Esophagus muscularis mucosa (tissue), 4 donors: ENCODE measurements at regions not wholly inside any gene's neighbourhood (a gene's known extent, or its start where the extent isn't known, plus 50 kb on each side); places are given as distances from the start of the nearest gene placed in this dataset.

Experiments used
- DNase-seq: peaks from one replicate; pipeline ENCODE4 v3.0.0-alpha.2; 2017; ENCODE audit errors: extremely low spot score
- H3K27ac ChIP-seq, 4 donors: fragments of 200-600 bp; sonication (generic); replicated peaks in 1 of 4; 1 replicate in 3 of 4; 2 replicates in 1 of 4; pipeline ENCODE4 v1.5.1; 2016 to 2019; ENCODE audit warnings: mild to moderate bottlenecking in 1 of 4
- H3K27me3 ChIP-seq, 4 donors: fragments of 200-600 bp; sonication (generic); one replicate each; pipeline versions ENCODE4 v1.5.1 to v1.6.0; 2016 to 2019
- H3K36me3 ChIP-seq, 4 donors: fragments of 200-600 bp; sonication (generic); one replicate each; pipeline ENCODE4 v1.5.1; 2016 to 2019
- H3K4me1 ChIP-seq, 4 donors: fragments of 200-600 bp; sonication (generic); one replicate each; pipeline ENCODE4 v1.5.1; 2016 to 2019
- H3K4me3 ChIP-seq, 4 donors: fragments of 200-600 bp; sonication (generic); 1 replicate in 2 of 4; 2 replicates in 2 of 4; pipeline ENCODE4 v1.5.1; 2016 to 2019; ENCODE audit warnings: mild to moderate bottlenecking in 4 of 4, moderate library complexity in 1 of 4
- H3K9me3 ChIP-seq, 4 donors: fragments of 200-600 bp; sonication (generic); 1 replicate in 3 of 4; 2 replicates in 1 of 4; pipeline ENCODE4 v1.5.1; 2016 to 2019
- EP300 ChIP-seq: sonication (generic); formaldehyde crosslinking; IDR thresholded peaks from one replicate; pipeline ENCODE4 v1.6.1; 2017; ENCODE audit warnings: antibody characterized with exemption
- POLR2A ChIP-seq: fragments of 450-650 bp; IDR thresholded peaks from one replicate; pipeline ENCODE4 v1.6.1; 2017; ENCODE audit warnings: antibody characterized with exemption, moderate library complexity, mild to moderate bottlenecking, low read depth
- POLR2AphosphoS5 ChIP-seq, 2 donors: sonication (generic); formaldehyde crosslinking; IDR thresholded peaks; one replicate each; pipeline ENCODE4 v1.6.1; 2017; ENCODE audit warnings: antibody characterized with exemption in 2 of 2
- WGBS: methylation state at CpG from one replicate; pipeline ENCODE4 v1.1.5; 2018; 5-methylcytosine and 5-hydroxymethylcytosine counted together
- intact Hi-C: fragments of 100-400 bp; cut with DNase I; formaldehyde crosslinking; loops from one replicate; pipeline ENCODE4 v1.15.1; 2023
- TF ChIP-seq, protein P1 (sequence below), 3 experiments: fragments of 200-600 bp in 2 of 3; fragments of 450-650 bp in 1 of 3; sonication (generic) in 2 of 3; IDR thresholded peaks; one replicate each; pipeline ENCODE4 v1.5.1; 2017 to 2019; ENCODE audit warnings: antibody characterized with exemption in 3 of 3, mild to moderate bottlenecking in 2 of 3, moderate library complexity in 1 of 3

DNA sequence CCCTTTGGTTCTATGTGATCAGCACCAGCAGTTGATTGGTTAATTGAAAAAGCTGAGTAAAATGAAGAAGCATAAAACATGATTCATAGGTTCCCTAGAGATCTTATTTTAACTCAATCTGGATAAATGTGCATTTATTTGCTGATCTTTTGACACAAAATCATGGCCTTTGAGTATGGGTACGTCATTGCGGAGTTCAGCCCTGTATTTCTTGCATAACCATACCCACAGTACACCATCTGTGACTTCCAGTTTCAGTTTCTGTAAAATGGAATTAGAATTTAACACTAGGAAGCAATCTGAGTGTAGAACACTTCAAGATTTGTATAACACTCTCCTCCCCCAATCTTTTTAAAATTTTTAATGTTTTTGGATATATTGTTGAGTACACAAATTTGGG is 358.2 kb downstream of the DDX10 start:
- WGBS, result 80% methylated on average over 2 of the region's 2 CpGs
- intact Hi-C loops, result no loop called here
- TF ChIP-seq, protein P1, sequence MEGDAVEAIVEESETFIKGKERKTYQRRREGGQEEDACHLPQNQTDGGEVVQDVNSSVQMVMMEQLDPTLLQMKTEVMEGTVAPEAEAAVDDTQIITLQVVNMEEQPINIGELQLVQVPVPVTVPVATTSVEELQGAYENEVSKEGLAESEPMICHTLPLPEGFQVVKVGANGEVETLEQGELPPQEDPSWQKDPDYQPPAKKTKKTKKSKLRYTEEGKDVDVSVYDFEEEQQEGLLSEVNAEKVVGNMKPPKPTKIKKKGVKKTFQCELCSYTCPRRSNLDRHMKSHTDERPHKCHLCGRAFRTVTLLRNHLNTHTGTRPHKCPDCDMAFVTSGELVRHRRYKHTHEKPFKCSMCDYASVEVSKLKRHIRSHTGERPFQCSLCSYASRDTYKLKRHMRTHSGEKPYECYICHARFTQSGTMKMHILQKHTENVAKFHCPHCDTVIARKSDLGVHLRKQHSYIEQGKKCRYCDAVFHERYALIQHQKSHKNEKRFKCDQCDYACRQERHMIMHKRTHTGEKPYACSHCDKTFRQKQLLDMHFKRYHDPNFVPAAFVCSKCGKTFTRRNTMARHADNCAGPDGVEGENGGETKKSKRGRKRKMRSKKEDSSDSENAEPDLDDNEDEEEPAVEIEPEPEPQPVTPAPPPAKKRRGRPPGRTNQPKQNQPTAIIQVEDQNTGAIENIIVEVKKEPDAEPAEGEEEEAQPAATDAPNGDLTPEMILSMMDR (IDR thresholded peaks at IDR 0.05), result no peak
- TF ChIP-seq POLR2A (no peak), EP300 (no peak), POLR2AphosphoS5 (IDR thresholded peaks at IDR 0.05) (no peak)

DNA sequence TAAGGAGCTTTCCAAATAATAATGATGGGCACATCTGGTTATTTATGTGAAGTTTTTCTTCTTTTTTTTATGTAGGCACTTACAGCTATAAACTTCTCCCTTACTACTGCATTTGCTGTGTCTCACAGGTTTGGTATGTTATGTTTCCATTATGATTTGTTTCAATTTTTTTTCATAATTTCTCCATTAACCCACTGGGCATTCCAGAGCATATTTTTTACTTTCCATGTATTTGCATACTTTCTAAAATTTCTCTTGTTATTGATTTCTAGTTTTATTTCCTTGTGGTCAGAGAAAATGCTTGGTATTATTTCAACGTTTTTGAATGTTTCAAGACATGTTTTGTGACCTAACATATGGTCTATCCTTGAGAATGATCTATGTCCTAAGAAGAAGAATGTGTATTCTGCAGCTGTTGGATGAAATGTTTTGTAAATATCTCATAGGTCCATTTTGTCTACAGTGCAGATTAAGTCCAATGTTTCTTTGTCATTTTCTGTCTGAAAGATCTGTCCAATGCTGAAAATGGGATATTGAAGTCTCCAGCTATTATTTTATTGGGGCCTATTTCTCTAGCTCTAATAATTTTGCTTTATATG is 362.1 kb downstream of the DDX10 start:
- 20% methylated on average over 1 of the region's 1 CpG for WGBS

More for the DNA sequence above, 358.2 kb downstream of the DDX10 start:
- H3K27ac ChIP-seq, result no peak overlapping the region
- no peak overlapping the region for H3K4me3 ChIP-seq
- no peaks in the 10 kb centered on the region for H3K27me3 ChIP-seq
- H3K9me3 ChIP-seq, result peaks cover 0 to 7% (median 3%) of the 10 kb centered on the region in 4 donors
- H3K36me3 ChIP-seq, result no peaks in the 10 kb centered on the region
- H3K4me1 ChIP-seq, result no peaks in the 10 kb centered on the region
- peak; percentile 5 for DNase-seq

DNA sequence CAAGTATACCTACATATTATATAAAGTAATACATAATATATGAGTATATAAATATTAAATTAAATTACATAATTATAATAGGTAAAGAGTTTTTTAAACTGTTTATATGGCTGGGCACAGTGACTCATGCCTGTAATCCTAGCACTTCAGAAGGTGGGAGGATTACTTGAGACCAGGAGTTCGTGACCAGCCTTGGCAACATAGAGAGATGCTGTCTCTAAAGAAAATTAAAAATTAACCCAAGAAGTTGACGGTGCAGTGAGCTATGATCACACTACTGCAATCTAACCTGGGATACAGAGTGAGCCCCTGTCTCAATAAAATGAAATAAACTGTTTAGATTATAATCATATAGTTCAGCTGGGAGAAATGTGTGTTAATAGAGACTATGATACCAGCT is 363.0 kb downstream of the DDX10 start:
- Histone ChIP-seq H3K4me1 (no peaks in the 10 kb centered on the region), H3K36me3 (no peaks in the 10 kb centered on the region), H3K4me3 (no peak overlapping the region), H3K9me3 (peaks cover 0 to 7% (median 3%) of the 10 kb centered on the region in 4 donors), H3K27ac (no peak overlapping the region), H3K27me3 (no peaks in the 10 kb centered on the region)
- DNase-seq, result peak; percentile 37
- TF ChIP-seq, protein P1 (IDR thresholded peaks at IDR 0.05), result no peak
- TF ChIP-seq POLR2A (no peak), POLR2AphosphoS5 (IDR thresholded peaks at IDR 0.05) (no peak), EP300 (no peak)
- WGBS, result 80% methylated on average over 2 of the region's 2 CpGs
- intact Hi-C loops, result no loop called here

More for the DNA sequence above, 362.1 kb downstream of the DDX10 start:
- no peaks in the 10 kb centered on the region for H3K36me3 ChIP-seq
- intact Hi-C loops, result no loop called here
- H3K27ac ChIP-seq, result no peak overlapping the region
- TF ChIP-seq, protein P1 (IDR thresholded peaks at IDR 0.05), result no peak
- TF ChIP-seq EP300 (no peak), POLR2AphosphoS5 (IDR thresholded peaks at IDR 0.05) (no peak), POLR2A (no peak)
- H3K4me1 ChIP-seq, result no peaks in the 10 kb centered on the region
- peaks cover 0 to 7% (median 3%) of the 10 kb centered on the region in 4 donors for H3K9me3 ChIP-seq
- no peaks in the 10 kb centered on the region for H3K27me3 ChIP-seq
- DNase-seq, result no peak
- H3K4me3 ChIP-seq, result no peak overlapping the region

DNA sequence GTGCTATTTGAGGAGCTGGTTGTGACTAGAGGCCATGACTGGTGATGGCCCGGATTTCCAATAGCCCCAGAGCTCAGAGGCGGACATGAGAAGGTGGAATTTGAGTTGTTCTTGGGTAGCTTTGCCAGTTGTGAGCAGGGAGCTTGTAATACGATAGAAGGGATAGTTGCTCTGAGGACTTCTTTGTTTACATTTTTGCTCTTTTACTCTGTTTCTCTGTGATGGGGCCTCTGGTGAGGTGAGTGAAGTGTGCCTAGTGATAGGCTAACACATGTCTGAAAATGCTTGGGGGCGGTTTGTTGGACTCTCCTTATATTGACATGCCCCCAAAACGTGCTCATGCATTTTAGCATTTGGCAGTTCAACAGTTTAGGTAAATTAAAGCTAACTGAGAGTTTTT is 365.1 kb downstream of the DDX10 start:
- Histone ChIP-seq H3K36me3 (no peaks in the 10 kb centered on the region), H3K27me3 (no peaks in the 10 kb centered on the region), H3K4me3 (no peak overlapping the region), H3K9me3 (peaks cover 0 to 3% (median under 1%) of the 10 kb centered on the region in 4 donors), H3K4me1 (no peaks in the 10 kb centered on the region), H3K27ac (no peak overlapping the region)
- 66% methylated on average over 5 of the region's 5 CpGs for WGBS
- TF ChIP-seq EP300 (no peak), POLR2A (no peak), POLR2AphosphoS5 (IDR thresholded peaks at IDR 0.05) (no peak)
- TF ChIP-seq, protein P1 (IDR thresholded peaks at IDR 0.05), result no peak
- peak; percentile 53 for DNase-seq
- intact Hi-C loops, result no loop called here
